Esophagus (tissue), 2 donors: ENCODE measurements at regions not wholly inside any gene's neighbourhood (a gene's known extent, or its start where the extent isn't known, plus 50 kb on each side); places are given as distances from the start of the nearest gene placed in this dataset.

ENCODE experiments used
- H3K27ac ChIP-seq, 2 donors: one replicate each; pipeline ENCODE4 v1.5.1; 2013; ENCODE audit warnings: low read depth in 2 of 2, mild to moderate bottlenecking in 2 of 2, inconsistent platforms in 1 of 2, low read length in 1 of 2, moderate library complexity in 1 of 2
- H3K27me3 ChIP-seq, 2 donors: one replicate each; pipeline ENCODE4 v1.6.1; 2013; ENCODE audit warnings: low read length in 2 of 2, control low read depth in 1 of 2, mild to moderate bottlenecking in 1 of 2; ENCODE audit not compliant: insufficient read depth in 2 of 2, control insufficient read depth in 1 of 2
- H3K36me3 ChIP-seq, 2 donors: one replicate each; pipeline ENCODE4 v1.6.1; 2013; ENCODE audit warnings: low read length in 1 of 2; ENCODE audit not compliant: control insufficient read depth in 2 of 2, insufficient read depth in 2 of 2
- H3K4me1 ChIP-seq, 2 donors: one replicate each; pipeline ENCODE4 v1.6.1; 2013; ENCODE audit warnings: low read length in 1 of 2; ENCODE audit not compliant: control insufficient read depth in 2 of 2, insufficient read depth in 2 of 2
- H3K4me3 ChIP-seq, 2 donors: one replicate each; pipeline ENCODE4 v1.5.1; 2013; ENCODE audit warnings: low read length in 2 of 2, mild to moderate bottlenecking in 2 of 2, low read depth in 1 of 2, moderate library complexity in 1 of 2
- H3K9me3 ChIP-seq, 2 donors: one replicate each; pipeline ENCODE4 v1.6.1; 2013; ENCODE audit warnings: mild to moderate bottlenecking in 2 of 2, low read depth in 1 of 2, low read length in 1 of 2, moderate library complexity in 1 of 2; ENCODE audit not compliant: control insufficient read depth in 2 of 2, insufficient read depth in 1 of 2
- WGBS, 2 donors: extraction: QIAGEN DNeasy Blood & Tissue Kit; methylation state at CpG; one replicate each; pipeline ENCODE4 v1.1.7; 2013; 5-methylcytosine and 5-hydroxymethylcytosine counted together
- donor health status: healthy with polysubstance abuse.
- donor health status: Bipolar disorder and iron deficiency.

DNA sequence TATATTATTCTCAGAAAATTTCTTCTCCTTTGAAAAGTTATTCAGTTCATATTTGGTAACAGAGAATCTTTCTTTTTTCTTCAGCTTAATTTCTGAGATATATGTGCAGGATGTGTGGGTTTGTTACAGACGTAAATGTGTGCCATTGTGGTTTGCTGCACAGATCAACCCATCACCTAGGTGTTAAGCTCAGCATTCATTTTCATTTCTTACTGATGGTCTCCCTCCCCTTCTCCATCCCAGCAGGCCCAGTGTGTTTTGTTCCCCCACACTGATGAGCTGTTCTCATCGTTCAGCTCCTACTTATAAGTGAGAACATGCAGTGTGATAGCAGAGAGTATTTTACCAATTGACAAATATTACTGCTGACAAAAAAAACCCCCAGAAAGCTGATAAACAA is 330.0 kb upstream of the CHD1 start:
- no peak overlapping the region for H3K4me3 ChIP-seq
- H3K4me1 ChIP-seq: no peaks in the 10 kb centered on the region
- WGBS, 2 donors: 47 to 56% methylated on average over 2 of the region's 2 CpGs
- no peaks in the 10 kb centered on the region for H3K27me3 ChIP-seq
- H3K27ac ChIP-seq: no peak overlapping the region
- no peaks in the 10 kb centered on the region for H3K36me3 ChIP-seq
- peaks cover 3% of the 10 kb centered on the region in 2 donors for H3K9me3 ChIP-seq

DNA sequence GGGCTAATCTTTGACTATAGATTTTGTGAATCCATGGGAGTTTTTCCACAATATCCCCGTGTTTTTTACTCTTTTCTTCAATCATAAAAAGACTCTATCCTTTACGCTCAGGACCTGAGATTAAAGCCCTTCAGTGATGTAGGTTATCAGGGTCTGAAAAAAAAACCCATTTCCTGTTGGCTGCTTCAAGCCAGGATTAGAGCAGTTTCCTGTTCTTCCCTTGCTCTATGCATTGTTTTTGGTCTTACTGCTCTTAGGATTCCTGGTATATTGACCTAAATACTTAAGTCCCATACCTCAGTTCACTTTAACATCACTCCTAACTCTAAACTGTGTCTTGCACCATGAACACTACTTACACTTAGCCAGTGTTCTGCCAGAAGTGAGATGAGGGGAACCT is 319.3 kb upstream of the CHD1 start:
- Histone ChIP-seq H3K4me1 (no peaks in the 10 kb centered on the region), H3K27ac (no peak overlapping the region), H3K9me3 (no peaks in the 10 kb centered on the region), H3K4me3 (no peak overlapping the region), H3K36me3 (no peaks in the 10 kb centered on the region), H3K27me3 (no peaks in the 10 kb centered on the region)
- 60% methylated on average over 2 of the region's 2 CpGs for WGBS, 2 donors

DNA sequence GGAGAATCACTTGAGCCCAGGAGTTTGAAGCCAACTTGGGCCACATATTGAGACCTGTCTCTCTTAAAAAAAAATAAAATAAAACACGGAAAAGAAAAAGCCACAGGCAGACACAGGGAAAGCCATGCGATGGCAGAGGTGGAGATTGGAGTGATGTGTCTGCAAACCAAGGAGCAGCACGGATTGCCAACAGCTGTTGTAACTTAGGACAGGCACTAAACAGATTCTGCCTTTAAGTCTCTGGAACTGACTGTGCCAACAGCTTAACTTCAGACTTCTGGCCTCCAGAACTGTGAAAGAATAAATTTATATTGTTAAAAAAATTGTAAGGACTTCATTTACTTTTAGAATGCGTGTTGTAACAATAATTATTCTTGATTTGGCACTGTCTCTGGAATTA is 318.5 kb upstream of the CHD1 start:
- 57 to 65% methylated on average over 4 of the region's 4 CpGs for WGBS, 2 donors
- H3K27ac ChIP-seq: no peak overlapping the region

DNA sequence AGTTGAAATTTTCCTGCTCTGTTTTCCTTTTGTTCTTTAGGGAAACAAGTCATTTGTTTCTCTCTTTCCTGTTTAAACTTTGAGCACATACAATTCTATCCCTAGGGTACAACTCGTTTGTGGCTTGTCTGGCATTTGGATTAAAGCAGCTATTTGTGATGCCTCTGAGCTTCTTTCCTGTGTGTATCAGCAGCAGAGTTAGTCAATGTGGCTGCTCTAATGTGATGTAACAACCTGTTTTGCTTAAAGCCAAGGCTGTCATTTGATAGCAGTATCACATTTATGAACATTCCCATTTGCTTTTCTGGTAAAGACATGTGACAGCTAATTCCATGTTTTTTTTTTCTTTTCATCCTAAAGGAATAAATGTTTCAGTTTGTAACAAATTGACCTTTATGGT is 314.3 kb upstream of the CHD1 start:
- no peaks in the 10 kb centered on the region for H3K4me1 ChIP-seq
- WGBS, 2 donors: 3 to 13% methylated on average over 1 of the region's 1 CpG
- no peak overlapping the region for H3K27ac ChIP-seq
- H3K4me3 ChIP-seq: no peak overlapping the region
- no peaks in the 10 kb centered on the region for H3K27me3 ChIP-seq
- no peaks in the 10 kb centered on the region for H3K9me3 ChIP-seq
- H3K36me3 ChIP-seq: no peaks in the 10 kb centered on the region

More for the DNA sequence above, 318.5 kb upstream of the CHD1 start:
- H3K36me3 ChIP-seq: no peaks in the 10 kb centered on the region
- H3K4me1 ChIP-seq: no peaks in the 10 kb centered on the region
- H3K9me3 ChIP-seq: no peaks in the 10 kb centered on the region
- no peak overlapping the region for H3K4me3 ChIP-seq
- H3K27me3 ChIP-seq: no peaks in the 10 kb centered on the region

DNA sequence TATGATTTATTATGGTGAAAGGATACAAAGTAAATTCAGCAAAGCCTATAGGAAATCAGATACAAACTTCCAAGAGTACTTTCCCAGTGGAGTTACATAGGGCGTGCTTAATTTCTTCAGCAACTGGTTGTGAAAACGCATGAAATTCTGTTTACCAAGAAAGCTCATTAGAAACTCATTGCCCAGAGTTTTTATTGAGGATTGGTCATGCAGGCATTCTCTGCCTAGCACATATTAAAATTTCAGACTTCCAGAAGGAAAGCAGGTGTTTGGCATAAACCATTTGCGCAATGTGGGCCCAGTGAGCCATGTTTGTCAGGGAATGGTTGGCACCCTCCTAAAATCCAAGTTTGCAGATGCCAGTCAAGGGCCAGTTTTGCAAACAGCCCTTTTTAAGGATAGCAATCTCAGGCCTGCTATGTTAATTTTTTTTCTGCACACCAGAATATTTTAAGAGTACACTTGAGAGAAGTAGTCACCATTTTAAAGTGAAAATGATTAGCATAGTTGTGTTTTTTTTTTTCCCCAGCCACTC is 311.1 kb upstream of the CHD1 start:
- no peaks in the 10 kb centered on the region for H3K4me1 ChIP-seq
- H3K9me3 ChIP-seq: no peaks in the 10 kb centered on the region
- H3K27ac ChIP-seq: no peak overlapping the region
- H3K36me3 ChIP-seq: no peaks in the 10 kb centered on the region
- WGBS, 2 donors: 88 to 92% methylated on average over 3 of the region's 3 CpGs
- H3K4me3 ChIP-seq: no peak overlapping the region
- H3K27me3 ChIP-seq: no peaks in the 10 kb centered on the region

DNA sequence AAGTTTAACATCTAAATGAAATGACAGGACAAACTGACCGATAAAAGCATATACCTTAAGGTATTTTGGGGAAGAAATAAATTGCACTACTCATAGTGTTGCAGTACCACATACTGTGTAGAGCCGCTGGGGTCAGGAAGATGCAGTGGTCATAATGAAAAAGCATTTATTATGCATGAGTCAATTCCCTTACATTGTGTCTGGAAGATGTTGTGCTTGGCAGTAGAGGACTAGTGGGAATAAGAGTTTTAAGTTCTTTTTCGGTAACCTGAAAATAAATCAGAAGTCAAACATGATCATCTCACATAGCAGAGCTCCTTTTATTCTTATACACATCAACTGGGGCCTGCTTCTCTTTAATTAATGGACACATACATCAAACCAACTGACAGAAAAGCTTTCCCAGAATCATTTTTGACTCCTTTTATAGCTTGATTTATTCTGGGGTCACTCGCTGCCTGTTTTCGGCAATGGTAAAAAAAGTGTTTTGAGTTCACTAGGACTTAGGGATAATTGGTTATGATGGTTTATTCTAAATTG is 262.5 kb upstream of the CHD1 start:
- H3K4me3 ChIP-seq: no peak overlapping the region
- 78 to 81% methylated on average over 5 of the region's 5 CpGs for WGBS, 2 donors

DNA sequence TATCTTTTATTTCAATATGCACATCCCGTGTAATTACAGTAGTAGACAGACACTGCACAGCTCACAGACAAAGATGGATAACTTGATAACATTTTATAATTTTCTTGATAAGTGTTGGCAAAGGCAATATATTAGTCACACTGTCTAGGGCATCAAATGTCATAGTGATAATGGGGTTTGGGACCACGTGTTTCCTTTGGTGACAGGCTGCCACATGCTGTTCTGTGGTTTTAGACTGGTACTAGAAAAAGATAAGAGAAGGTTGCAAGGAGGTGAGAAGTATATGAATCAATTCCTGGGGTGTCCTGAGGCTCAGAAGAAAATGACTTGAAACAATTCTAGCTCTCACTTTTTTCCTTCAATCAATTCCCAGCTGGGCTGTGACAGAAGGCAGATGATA is 258.8 kb upstream of the CHD1 start:
- Histone ChIP-seq H3K36me3 (no peaks in the 10 kb centered on the region), H3K4me1 (no peaks in the 10 kb centered on the region), H3K27ac (no peak overlapping the region), H3K4me3 (no peak overlapping the region), H3K27me3 (no peaks in the 10 kb centered on the region), H3K9me3 (no peaks in the 10 kb centered on the region)
- WGBS, 2 donors: 46 to 48% methylated on average over 2 of the region's 2 CpGs

More for the DNA sequence above, 262.5 kb upstream of the CHD1 start:
- Histone ChIP-seq H3K9me3 (no peaks in the 10 kb centered on the region), H3K36me3 (no peaks in the 10 kb centered on the region), H3K4me1 (no peaks in the 10 kb centered on the region), H3K27me3 (no peaks in the 10 kb centered on the region), H3K27ac (no peak overlapping the region)

DNA sequence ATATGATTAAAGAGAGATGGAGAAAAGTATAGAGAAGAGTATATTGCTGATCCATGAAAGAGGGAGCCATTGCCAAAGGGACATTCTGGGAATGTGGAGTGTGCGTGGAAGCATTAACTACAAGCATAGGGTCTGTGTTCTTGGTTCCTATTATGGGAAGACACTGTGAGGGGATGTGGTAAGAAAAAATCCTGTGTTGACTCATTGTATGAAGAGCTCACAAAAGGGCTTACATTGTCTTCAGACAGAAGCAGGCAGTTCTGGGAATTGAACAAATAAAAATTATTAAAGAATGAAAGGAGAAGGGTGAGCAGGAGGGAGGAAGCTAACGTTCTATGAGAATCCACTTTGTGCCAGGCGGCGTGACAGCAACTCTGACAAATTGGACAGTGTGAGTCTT is 250.4 kb upstream of the CHD1 start:
- no peak overlapping the region for H3K4me3 ChIP-seq
- no peak overlapping the region for H3K27ac ChIP-seq
- H3K4me1 ChIP-seq: no peaks in the 10 kb centered on the region
- H3K36me3 ChIP-seq: no peaks in the 10 kb centered on the region
- no peaks in the 10 kb centered on the region for H3K9me3 ChIP-seq
- 81 to 83% methylated on average over 4 of the region's 4 CpGs for WGBS, 2 donors
- no peaks in the 10 kb centered on the region for H3K27me3 ChIP-seq

DNA sequence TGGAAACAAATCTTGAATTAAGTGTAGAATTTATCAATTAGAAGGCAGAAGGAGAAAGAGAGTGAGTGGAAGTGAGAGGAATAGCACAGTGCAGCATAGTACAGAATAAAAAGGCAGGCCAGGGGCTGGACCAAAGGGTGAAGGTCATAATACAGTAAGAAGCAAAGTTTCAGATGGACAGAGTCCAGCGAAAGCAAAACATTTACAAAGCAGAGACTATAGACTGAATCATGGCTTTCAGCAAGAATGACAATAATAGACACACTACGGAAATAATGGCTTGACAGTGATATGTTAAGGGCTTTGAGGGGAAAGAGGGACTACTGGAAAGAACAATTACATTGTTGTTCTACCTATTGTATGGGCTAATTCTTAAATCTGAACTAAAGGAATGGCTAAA is 249.0 kb upstream of the CHD1 start:
- no peaks in the 10 kb centered on the region for H3K9me3 ChIP-seq

DNA sequence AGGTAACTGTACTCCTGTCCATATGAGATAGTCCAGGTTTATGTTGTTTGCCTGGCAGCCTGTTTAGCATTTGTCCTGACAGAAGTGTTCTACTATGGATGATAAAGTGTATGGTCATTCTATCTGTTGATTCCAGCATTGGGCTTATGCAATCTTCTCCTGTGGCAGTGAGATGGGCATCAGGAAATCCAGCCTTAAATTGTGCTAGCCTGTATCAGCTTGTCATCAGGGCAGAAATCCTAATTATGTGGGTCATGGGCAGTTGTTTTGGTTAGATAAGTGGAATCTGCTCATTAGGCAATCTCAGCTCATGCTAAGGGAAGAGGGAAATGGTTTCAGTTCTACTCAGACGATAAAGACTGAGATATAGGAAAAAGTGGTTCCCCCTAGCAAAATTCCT is 247.4 kb upstream of the CHD1 start:
- H3K36me3 ChIP-seq: no peaks in the 10 kb centered on the region
- H3K27me3 ChIP-seq: no peaks in the 10 kb centered on the region
- H3K4me1 ChIP-seq: no peaks in the 10 kb centered on the region
- no peaks in the 10 kb centered on the region for H3K9me3 ChIP-seq
- WGBS, 2 donors: 25 to 57% methylated on average over 1 of the region's 1 CpG
- H3K4me3 ChIP-seq: no peak overlapping the region
- H3K27ac ChIP-seq: no peak overlapping the region

More for the DNA sequence above, 249.0 kb upstream of the CHD1 start:
- Histone ChIP-seq H3K27me3 (no peaks in the 10 kb centered on the region), H3K4me1 (no peaks in the 10 kb centered on the region), H3K36me3 (no peaks in the 10 kb centered on the region), H3K27ac (no peak overlapping the region), H3K4me3 (no peak overlapping the region)
- 69 to 81% methylated on average over 2 of the region's 2 CpGs for WGBS, 2 donors
